SK-N-SH (cell line): ENCODE measurements at regions not wholly inside any gene's neighbourhood (a gene's known extent, or its start where the extent isn't known, plus 50 kb on each side); places are given as distances from the start of the nearest gene placed in this dataset.

Experiments used
- CHD2 ChIP-seq: fragments of 150-350 bp; IDR thresholded peaks from 2 replicates; pipeline ENCODE4 v1.6.1; 2018; ENCODE audit warnings: low read length; ENCODE audit not compliant: partially characterized antibody
- EP300 ChIP-seq, 2 experiments: IDR thresholded peaks; 2 replicates each; pipeline versions ENCODE4 v1.4.0 to v1.6.1; 2012; ENCODE audit warnings: borderline replicate concordance in 1 of 2, low read depth in 1 of 2, low read length in 1 of 2
- EZH2phosphoT487 ChIP-seq: fragments of 200-600 bp; sonication (generic); IDR thresholded peaks from 2 replicates; pipeline ENCODE4 v1.6.1; 2017; ENCODE audit warnings: low read depth, mixed run types, mild to moderate bottlenecking, antibody characterized with exemption, moderate library complexity, borderline replicate concordance
- NFIC ChIP-seq: IDR thresholded peaks from 2 replicates; pipeline ENCODE4 v1.4.0; 2012; ENCODE audit warnings: borderline replicate concordance
- POLR2AphosphoS5 ChIP-seq: IDR thresholded peaks from 2 replicates; pipeline ENCODE4 v1.6.1; 2012; ENCODE audit warnings: low read depth, low read length
- RAD21 ChIP-seq: IDR thresholded peaks from 2 replicates; pipeline ENCODE4 v1.6.1; 2012; ENCODE audit warnings: mild to moderate bottlenecking, low read length
- SMC3 ChIP-seq: IDR thresholded peaks from 2 replicates; pipeline ENCODE4 v1.6.1; 2012; ENCODE audit warnings: low read depth, low read length, improper control_type of control experiment
- TCF12 ChIP-seq: IDR thresholded peaks from 2 replicates; pipeline ENCODE4 v1.4.0; 2012
- TEAD4 ChIP-seq: IDR thresholded peaks from 2 replicates; pipeline ENCODE4 v1.4.0; 2012; ENCODE audit warnings: mild to moderate bottlenecking, borderline replicate concordance; ENCODE audit not compliant: insufficient read depth
- YY1 ChIP-seq: IDR thresholded peaks from 2 replicates; pipeline ENCODE4 v1.4.0; 2012; ENCODE audit warnings: low read depth, mild to moderate bottlenecking
- TF ChIP-seq, protein P1 (sequence below): IDR thresholded peaks from 2 replicates; pipeline ENCODE4 v1.6.1; 2012; ENCODE audit warnings: mild to moderate bottlenecking, low read depth, low read length, moderate library complexity
- TF ChIP-seq, protein P2 (sequence below): fragments of 200-600 bp; sonication (generic); IDR thresholded peaks from 2 replicates; pipeline ENCODE4 v1.6.1; 2017; ENCODE audit warnings: antibody characterized with exemption, mild to moderate bottlenecking, moderate library complexity
- TF ChIP-seq, protein P3 (sequence below): IDR thresholded peaks from 2 replicates; pipeline ENCODE4 v1.4.0; 2012; ENCODE audit warnings: low read depth, borderline replicate concordance
- TF ChIP-seq, protein P4 (sequence below): IDR thresholded peaks from 2 replicates; pipeline ENCODE4 v1.4.0; 2012; ENCODE audit warnings: low read depth

DNA sequence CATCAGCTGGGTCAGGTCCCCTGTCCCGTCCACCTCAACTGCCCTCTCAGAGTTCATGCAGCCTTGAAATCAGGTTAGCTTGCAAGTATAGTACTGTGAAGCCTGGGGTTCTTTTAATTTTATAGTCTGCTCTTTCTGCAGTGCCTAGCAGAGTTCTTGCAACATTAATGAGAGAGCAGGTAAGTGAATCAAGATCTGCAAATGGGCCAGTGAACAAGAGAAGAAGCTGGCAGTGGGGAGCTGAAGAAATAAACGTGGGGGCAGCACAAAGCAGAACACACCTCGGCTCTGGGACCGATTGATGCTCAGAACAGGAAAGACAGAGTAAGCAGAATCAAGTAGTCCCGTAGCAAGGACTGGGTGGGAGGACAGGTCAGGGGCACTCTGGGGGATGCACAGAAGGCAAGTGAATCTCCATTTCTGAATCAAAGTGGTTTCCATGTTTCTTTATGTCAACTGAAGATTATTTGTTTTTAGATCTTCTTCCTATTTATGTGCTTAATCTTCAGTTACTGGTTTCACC is 675.5 kb downstream of the RNF144A start:
- TF ChIP-seq, protein P1, sequence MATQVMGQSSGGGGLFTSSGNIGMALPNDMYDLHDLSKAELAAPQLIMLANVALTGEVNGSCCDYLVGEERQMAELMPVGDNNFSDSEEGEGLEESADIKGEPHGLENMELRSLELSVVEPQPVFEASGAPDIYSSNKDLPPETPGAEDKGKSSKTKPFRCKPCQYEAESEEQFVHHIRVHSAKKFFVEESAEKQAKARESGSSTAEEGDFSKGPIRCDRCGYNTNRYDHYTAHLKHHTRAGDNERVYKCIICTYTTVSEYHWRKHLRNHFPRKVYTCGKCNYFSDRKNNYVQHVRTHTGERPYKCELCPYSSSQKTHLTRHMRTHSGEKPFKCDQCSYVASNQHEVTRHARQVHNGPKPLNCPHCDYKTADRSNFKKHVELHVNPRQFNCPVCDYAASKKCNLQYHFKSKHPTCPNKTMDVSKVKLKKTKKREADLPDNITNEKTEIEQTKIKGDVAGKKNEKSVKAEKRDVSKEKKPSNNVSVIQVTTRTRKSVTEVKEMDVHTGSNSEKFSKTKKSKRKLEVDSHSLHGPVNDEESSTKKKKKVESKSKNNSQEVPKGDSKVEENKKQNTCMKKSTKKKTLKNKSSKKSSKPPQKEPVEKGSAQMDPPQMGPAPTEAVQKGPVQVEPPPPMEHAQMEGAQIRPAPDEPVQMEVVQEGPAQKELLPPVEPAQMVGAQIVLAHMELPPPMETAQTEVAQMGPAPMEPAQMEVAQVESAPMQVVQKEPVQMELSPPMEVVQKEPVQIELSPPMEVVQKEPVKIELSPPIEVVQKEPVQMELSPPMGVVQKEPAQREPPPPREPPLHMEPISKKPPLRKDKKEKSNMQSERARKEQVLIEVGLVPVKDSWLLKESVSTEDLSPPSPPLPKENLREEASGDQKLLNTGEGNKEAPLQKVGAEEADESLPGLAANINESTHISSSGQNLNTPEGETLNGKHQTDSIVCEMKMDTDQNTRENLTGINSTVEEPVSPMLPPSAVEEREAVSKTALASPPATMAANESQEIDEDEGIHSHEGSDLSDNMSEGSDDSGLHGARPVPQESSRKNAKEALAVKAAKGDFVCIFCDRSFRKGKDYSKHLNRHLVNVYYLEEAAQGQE = no peak
- TF ChIP-seq, protein P2, sequence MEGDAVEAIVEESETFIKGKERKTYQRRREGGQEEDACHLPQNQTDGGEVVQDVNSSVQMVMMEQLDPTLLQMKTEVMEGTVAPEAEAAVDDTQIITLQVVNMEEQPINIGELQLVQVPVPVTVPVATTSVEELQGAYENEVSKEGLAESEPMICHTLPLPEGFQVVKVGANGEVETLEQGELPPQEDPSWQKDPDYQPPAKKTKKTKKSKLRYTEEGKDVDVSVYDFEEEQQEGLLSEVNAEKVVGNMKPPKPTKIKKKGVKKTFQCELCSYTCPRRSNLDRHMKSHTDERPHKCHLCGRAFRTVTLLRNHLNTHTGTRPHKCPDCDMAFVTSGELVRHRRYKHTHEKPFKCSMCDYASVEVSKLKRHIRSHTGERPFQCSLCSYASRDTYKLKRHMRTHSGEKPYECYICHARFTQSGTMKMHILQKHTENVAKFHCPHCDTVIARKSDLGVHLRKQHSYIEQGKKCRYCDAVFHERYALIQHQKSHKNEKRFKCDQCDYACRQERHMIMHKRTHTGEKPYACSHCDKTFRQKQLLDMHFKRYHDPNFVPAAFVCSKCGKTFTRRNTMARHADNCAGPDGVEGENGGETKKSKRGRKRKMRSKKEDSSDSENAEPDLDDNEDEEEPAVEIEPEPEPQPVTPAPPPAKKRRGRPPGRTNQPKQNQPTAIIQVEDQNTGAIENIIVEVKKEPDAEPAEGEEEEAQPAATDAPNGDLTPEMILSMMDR = no peak
- no peak for TF ChIP-seq YY1
- no peak for TF ChIP-seq TEAD4
- no peak for TF ChIP-seq POLR2AphosphoS5
- no peak for TF ChIP-seq NFIC
- no peak for TF ChIP-seq TCF12
- TF ChIP-seq CHD2 = no peak
- no peak for TF ChIP-seq RAD21
- no peak for TF ChIP-seq EZH2phosphoT487
- no peak for TF ChIP-seq EP300 (IDR thresholded peaks at IDR 0.05; ENCODE audit: borderline replicate concordance in 1 of 2, low read depth in 1 of 2, low read length in 1 of 2)
- TF ChIP-seq, protein P3, sequence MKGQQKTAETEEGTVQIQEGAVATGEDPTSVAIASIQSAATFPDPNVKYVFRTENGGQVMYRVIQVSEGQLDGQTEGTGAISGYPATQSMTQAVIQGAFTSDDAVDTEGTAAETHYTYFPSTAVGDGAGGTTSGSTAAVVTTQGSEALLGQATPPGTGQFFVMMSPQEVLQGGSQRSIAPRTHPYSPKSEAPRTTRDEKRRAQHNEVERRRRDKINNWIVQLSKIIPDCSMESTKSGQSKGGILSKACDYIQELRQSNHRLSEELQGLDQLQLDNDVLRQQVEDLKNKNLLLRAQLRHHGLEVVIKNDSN = no peak
- no peak for TF ChIP-seq SMC3
- TF ChIP-seq, protein P4, sequence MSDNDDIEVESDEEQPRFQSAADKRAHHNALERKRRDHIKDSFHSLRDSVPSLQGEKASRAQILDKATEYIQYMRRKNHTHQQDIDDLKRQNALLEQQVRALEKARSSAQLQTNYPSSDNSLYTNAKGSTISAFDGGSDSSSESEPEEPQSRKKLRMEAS = no peak
